Stomach (tissue), 4 donors: ENCODE measurements at regions not wholly inside any gene's neighbourhood (a gene's known extent, or its start where the extent isn't known, plus 50 kb on each side); places are given as distances from the start of the nearest gene placed in this dataset.

Experiments
- POLR2A ChIP-seq, 4 donors: fragments of 450-650 bp; IDR thresholded peaks; one replicate each; pipeline ENCODE4 v1.6.1; 2016; ENCODE audit warnings: antibody characterized with exemption in 4 of 4, control low read depth in 2 of 4, mild to moderate bottlenecking in 1 of 4, moderate library complexity in 1 of 4
- POLR2AphosphoS5 ChIP-seq, 3 donors: sonication (generic); formaldehyde crosslinking; IDR thresholded peaks; one replicate each; pipeline ENCODE4 v1.6.1; 2016; ENCODE audit warnings: antibody characterized with exemption in 3 of 3
- TF ChIP-seq, protein P1 (sequence below), 7 experiments: fragments of 450-650 bp in 4 of 7; fragments of 200-600 bp in 3 of 7; sonication (generic) in 3 of 7; IDR thresholded peaks; one replicate each; pipeline ENCODE4 v1.5.1; 2016 to 2019; ENCODE audit warnings: antibody characterized with exemption in 7 of 7, control low read depth in 2 of 7, mild to moderate bottlenecking in 1 of 7

DNA sequence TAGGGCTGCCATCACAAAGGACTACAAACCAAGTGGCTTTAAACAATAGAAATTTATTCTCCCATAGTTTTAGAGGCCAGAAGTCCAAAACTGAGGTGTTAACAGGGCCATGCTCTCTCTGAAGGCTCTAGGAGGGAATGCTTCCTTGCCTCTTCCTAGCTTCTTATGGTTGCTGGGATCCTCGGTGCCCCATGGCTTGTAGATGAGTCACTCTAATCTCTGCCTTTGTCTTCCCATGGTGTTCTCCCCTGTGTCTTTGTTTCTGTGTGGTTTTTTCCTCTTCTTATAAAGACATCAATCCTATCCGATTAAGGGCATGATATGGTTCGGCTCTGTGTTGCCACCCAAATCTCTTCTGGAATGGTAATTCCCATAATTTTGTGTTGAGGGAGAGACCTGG is 178.8 kb upstream of the NREP start:
- TF ChIP-seq, protein P1, sequence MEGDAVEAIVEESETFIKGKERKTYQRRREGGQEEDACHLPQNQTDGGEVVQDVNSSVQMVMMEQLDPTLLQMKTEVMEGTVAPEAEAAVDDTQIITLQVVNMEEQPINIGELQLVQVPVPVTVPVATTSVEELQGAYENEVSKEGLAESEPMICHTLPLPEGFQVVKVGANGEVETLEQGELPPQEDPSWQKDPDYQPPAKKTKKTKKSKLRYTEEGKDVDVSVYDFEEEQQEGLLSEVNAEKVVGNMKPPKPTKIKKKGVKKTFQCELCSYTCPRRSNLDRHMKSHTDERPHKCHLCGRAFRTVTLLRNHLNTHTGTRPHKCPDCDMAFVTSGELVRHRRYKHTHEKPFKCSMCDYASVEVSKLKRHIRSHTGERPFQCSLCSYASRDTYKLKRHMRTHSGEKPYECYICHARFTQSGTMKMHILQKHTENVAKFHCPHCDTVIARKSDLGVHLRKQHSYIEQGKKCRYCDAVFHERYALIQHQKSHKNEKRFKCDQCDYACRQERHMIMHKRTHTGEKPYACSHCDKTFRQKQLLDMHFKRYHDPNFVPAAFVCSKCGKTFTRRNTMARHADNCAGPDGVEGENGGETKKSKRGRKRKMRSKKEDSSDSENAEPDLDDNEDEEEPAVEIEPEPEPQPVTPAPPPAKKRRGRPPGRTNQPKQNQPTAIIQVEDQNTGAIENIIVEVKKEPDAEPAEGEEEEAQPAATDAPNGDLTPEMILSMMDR (IDR thresholded peaks at IDR 0.05): no peak
- TF ChIP-seq POLR2A (IDR thresholded peaks at IDR 0.05) (no peak), POLR2AphosphoS5 (IDR thresholded peaks at IDR 0.05) (no peak)
